ENCODE measurements at regions not wholly inside any gene's neighbourhood (a gene's known extent, or its start where the extent isn't known, plus 50 kb on each side); places are given as distances from the start of the nearest gene placed in this dataset.

DNA sequence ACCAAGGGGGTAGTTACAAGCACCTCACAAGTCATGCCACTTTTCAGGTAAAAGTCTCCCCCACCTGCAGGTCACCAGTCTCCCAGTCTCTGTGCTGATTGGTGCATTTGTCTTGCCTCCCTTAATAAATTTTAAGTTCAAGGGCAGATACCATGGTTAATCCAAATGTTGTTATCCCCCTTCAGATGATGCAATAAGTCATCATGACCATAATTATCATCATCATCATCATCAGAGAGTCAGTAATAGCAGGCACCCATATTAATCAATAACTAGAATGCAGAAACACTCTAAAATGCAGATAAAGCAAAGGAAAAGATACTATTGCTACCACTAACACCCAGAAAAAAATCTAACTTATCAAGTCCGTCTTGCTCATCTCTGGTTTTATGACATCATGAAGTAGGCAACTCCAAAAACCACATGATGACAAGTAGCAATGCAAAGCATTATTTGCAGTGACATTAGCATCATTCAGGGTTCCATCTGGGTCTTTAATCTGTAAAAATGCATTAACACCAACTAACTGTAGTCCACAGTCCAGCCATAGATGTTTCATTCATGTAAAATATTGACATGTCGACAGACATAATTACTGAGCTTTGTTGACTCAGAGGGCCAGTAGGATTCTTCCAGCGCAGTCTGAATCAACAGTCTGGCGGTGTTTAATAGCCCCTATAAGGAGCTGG, 492.0 kb upstream of the RUNX1 start:
- intact Hi-C loops (cut with micrococcal nuclease; ENCODE audit: unreplicated experiment) (no loop called here), in situ Hi-C loops (cut with HindIII; ENCODE audit: low pct_unique_long_range_greater_than_20kb, low sequenced_read_pairs) (no loop called here)
- H3K36me3 ChIP-seq (ENCODE audit: control insufficient read depth, insufficient read depth, low read length) = no peaks in the 10 kb centered on the region
- TF ChIP-seq TCF7L2 (IDR thresholded peaks at IDR 0.05; ENCODE audit: low read depth, low read length) (no peak), SIN3A (IDR thresholded peaks at IDR 0.05; ENCODE audit: borderline replicate concordance, insufficient read depth, low read depth, low read length) (no peak), POLR2AphosphoS5 (IDR thresholded peaks at IDR 0.05; ENCODE audit: low read depth, low read length) (no peak)
- TF ChIP-seq, protein P1, sequence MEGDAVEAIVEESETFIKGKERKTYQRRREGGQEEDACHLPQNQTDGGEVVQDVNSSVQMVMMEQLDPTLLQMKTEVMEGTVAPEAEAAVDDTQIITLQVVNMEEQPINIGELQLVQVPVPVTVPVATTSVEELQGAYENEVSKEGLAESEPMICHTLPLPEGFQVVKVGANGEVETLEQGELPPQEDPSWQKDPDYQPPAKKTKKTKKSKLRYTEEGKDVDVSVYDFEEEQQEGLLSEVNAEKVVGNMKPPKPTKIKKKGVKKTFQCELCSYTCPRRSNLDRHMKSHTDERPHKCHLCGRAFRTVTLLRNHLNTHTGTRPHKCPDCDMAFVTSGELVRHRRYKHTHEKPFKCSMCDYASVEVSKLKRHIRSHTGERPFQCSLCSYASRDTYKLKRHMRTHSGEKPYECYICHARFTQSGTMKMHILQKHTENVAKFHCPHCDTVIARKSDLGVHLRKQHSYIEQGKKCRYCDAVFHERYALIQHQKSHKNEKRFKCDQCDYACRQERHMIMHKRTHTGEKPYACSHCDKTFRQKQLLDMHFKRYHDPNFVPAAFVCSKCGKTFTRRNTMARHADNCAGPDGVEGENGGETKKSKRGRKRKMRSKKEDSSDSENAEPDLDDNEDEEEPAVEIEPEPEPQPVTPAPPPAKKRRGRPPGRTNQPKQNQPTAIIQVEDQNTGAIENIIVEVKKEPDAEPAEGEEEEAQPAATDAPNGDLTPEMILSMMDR (IDR thresholded peaks at IDR 0.05) = no peak
- TF ChIP-seq, protein P2, sequence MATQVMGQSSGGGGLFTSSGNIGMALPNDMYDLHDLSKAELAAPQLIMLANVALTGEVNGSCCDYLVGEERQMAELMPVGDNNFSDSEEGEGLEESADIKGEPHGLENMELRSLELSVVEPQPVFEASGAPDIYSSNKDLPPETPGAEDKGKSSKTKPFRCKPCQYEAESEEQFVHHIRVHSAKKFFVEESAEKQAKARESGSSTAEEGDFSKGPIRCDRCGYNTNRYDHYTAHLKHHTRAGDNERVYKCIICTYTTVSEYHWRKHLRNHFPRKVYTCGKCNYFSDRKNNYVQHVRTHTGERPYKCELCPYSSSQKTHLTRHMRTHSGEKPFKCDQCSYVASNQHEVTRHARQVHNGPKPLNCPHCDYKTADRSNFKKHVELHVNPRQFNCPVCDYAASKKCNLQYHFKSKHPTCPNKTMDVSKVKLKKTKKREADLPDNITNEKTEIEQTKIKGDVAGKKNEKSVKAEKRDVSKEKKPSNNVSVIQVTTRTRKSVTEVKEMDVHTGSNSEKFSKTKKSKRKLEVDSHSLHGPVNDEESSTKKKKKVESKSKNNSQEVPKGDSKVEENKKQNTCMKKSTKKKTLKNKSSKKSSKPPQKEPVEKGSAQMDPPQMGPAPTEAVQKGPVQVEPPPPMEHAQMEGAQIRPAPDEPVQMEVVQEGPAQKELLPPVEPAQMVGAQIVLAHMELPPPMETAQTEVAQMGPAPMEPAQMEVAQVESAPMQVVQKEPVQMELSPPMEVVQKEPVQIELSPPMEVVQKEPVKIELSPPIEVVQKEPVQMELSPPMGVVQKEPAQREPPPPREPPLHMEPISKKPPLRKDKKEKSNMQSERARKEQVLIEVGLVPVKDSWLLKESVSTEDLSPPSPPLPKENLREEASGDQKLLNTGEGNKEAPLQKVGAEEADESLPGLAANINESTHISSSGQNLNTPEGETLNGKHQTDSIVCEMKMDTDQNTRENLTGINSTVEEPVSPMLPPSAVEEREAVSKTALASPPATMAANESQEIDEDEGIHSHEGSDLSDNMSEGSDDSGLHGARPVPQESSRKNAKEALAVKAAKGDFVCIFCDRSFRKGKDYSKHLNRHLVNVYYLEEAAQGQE (IDR thresholded peaks at IDR 0.05; ENCODE audit: insufficient read depth in 1 of 2, low read depth in 2 of 2, low read length in 1 of 2) = no peak
- BruUV-seq (replicated peaks) = no TSS peak
- ATAC-seq (no peak), DNase-seq (ENCODE audit: low read depth, low spot score) (no peak)
- no peaks in the 10 kb centered on the region; the same call in 1 of the 2 replicates for H3K27me3 ChIP-seq (ENCODE audit: control insufficient read depth, insufficient read depth, low read length)
- no peak overlapping the region for H3K4me3 ChIP-seq (ENCODE audit: low read depth in 2 of 2, low read length in 2 of 2)
- no peak overlapping the region for H3K27ac ChIP-seq (ENCODE audit: low read length)
- ChIA-PET POLR2A (no interaction called here), CTCF (no interaction called here)
- no peaks in the 10 kb centered on the region for H3K4me1 ChIP-seq (ENCODE audit: control insufficient read depth, insufficient read depth, low read length)
- no peaks in the 10 kb centered on the region for H3K9me3 ChIP-seq (ENCODE audit: control insufficient read depth, insufficient read depth, low read depth, low read length)

DNA sequence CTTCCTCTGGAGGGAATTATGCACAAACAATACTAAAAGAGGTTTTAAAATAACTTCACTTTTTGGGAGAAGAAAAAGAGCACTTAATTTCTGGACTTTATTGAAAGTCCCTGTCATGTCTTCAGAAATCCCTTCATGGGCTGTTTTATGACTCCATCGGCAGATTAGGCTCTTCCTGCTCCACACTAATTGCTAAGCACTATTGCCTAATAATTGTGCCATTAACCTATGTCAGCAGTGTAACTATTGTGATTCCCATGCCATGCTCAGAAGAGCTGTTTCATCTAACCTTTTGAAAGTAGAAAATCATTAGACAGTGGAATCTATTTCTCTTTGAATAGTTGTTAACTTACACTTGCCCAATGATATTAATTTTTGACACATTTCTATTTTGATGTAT, 489.3 kb upstream of the RUNX1 start:
- TF ChIP-seq SIN3A (IDR thresholded peaks at IDR 0.05; ENCODE audit: borderline replicate concordance, insufficient read depth, low read depth, low read length) (no peak), TCF7L2 (IDR thresholded peaks at IDR 0.05; ENCODE audit: low read depth, low read length) (no peak), POLR2AphosphoS5 (IDR thresholded peaks at IDR 0.05; ENCODE audit: low read depth, low read length) (no peak)
- TF ChIP-seq, protein P2 (IDR thresholded peaks at IDR 0.05; ENCODE audit: insufficient read depth in 1 of 2, low read depth in 2 of 2, low read length in 1 of 2) = no peak
- TF ChIP-seq, protein P1 (IDR thresholded peaks at IDR 0.05) = no peak
- no peaks in the 10 kb centered on the region for H3K4me1 ChIP-seq (ENCODE audit: control insufficient read depth, insufficient read depth, low read length)
- H3K27ac ChIP-seq (ENCODE audit: low read length) = no peak overlapping the region
- CTCF ChIA-PET = no interaction called here
- in situ Hi-C loops (cut with HindIII; ENCODE audit: low pct_unique_long_range_greater_than_20kb, low sequenced_read_pairs) = no loop called here
- no peaks in the 10 kb centered on the region; the same call in 1 of the 2 replicates for H3K27me3 ChIP-seq (ENCODE audit: control insufficient read depth, insufficient read depth, low read length)
- no peaks in the 10 kb centered on the region for H3K9me3 ChIP-seq (ENCODE audit: control insufficient read depth, insufficient read depth, low read depth, low read length)
- intact Hi-C loops (cut with micrococcal nuclease; ENCODE audit: unreplicated experiment) = no loop called here
- no TSS peak for BruUV-seq (replicated peaks)
- H3K36me3 ChIP-seq (ENCODE audit: control insufficient read depth, insufficient read depth, low read length) = no peaks in the 10 kb centered on the region
- H3K4me3 ChIP-seq (ENCODE audit: low read depth in 2 of 2, low read length in 2 of 2) = no peak overlapping the region
- POLR2A ChIA-PET = no interaction called here
- DNase-seq (ENCODE audit: low read depth, low spot score) (no peak), ATAC-seq (no peak)
